ENCODE measurements at regions not wholly inside any gene's neighbourhood (a gene's known extent, or its start where the extent isn't known, plus 50 kb on each side); places are given as distances from the start of the nearest gene placed in this dataset.

- FAIRE-seq = no peak
Observed at GRCh38 chr1:79599257-79599656, 592.7 kb upstream of the ADGRL4 start.

- no peak for FAIRE-seq
Observed at GRCh38 chr1:79595931-79596330, 589.4 kb upstream of the ADGRL4 start.

- no peak for FAIRE-seq
Observed at GRCh38 chr1:79594121-79594698, 587.7 kb upstream of the ADGRL4 start.

GRCh38 chr1:79592707-79593106 lies 586.2 kb upstream of the ADGRL4 start:
- FAIRE-seq = no peak

- no peak for FAIRE-seq
Observed at GRCh38 chr1:79588719-79589118, 582.2 kb upstream of the ADGRL4 start.

- FAIRE-seq = no peak
Observed at GRCh38 chr1:79587229-79587628, 580.7 kb upstream of the ADGRL4 start.

- FAIRE-seq = no peak
Observed at GRCh38 chr1:79585801-79586200, 579.3 kb upstream of the ADGRL4 start.

GRCh38 chr1:79575424-79575823 lies 568.9 kb upstream of the ADGRL4 start:
- no peak for FAIRE-seq

- no peak for FAIRE-seq
Observed at GRCh38 chr1:79568411-79568810, 561.9 kb upstream of the ADGRL4 start.

GRCh38 chr1:79561521-79561978 lies 555.0 kb upstream of the ADGRL4 start:
- FAIRE-seq = no peak

GRCh38 chr1:79556189-79556588 lies 549.7 kb upstream of the ADGRL4 start:
- FAIRE-seq = no peak

- FAIRE-seq = no peak
Observed at GRCh38 chr1:79554688-79555087, 548.2 kb upstream of the ADGRL4 start.

GRCh38 chr1:79551321-79551720 lies 544.8 kb upstream of the ADGRL4 start:
- FAIRE-seq = no peak

GRCh38 chr1:79550402-79550801 lies 543.9 kb upstream of the ADGRL4 start:
- FAIRE-seq = no peak

GRCh38 chr1:79549201-79549600 lies 542.7 kb upstream of the ADGRL4 start:
- no peak for FAIRE-seq

- no peak for FAIRE-seq
Observed at GRCh38 chr1:79547514-79547913, 541.0 kb upstream of the ADGRL4 start.

- FAIRE-seq = no peak
Observed at GRCh38 chr1:79543394-79543793, 536.9 kb upstream of the ADGRL4 start.

GRCh38 chr1:79539001-79539400 lies 532.5 kb upstream of the ADGRL4 start:
- FAIRE-seq = no peak

GRCh38 chr1:79532555-79532954 lies 526.0 kb upstream of the ADGRL4 start:
- no peak for FAIRE-seq

- FAIRE-seq = no peak
Observed at GRCh38 chr1:79531790-79532189, 525.3 kb upstream of the ADGRL4 start.

- FAIRE-seq = no peak
Observed at GRCh38 chr1:79530476-79530875, 523.9 kb upstream of the ADGRL4 start.

GRCh38 chr1:79530055-79530454 lies 523.5 kb upstream of the ADGRL4 start:
- FAIRE-seq = no peak

- FAIRE-seq = no peak
Observed at GRCh38 chr1:79524126-79524525, 517.6 kb upstream of the ADGRL4 start.

- FAIRE-seq = no peak
Observed at GRCh38 chr1:79519084-79519760, 512.7 kb upstream of the ADGRL4 start.

Data from A204.1 (cell line).